Transverse colon (tissue), 4 donors: ENCODE measurements at regions not wholly inside any gene's neighbourhood (a gene's known extent, or its start where the extent isn't known, plus 50 kb on each side); places are given as distances from the start of the nearest gene placed in this dataset.

Experiments
- DNase-seq: peaks from one replicate; pipeline ENCODE4 v3.0.0-alpha.2; 2019
- H3K27ac ChIP-seq, 4 donors: fragments of 200-600 bp; sonication (generic); 2 replicates each; pipeline ENCODE4 v1.5.1; 2016 to 2018; ENCODE audit warnings: inconsistent platforms in 4 of 4
- H3K27me3 ChIP-seq: fragments of 200-600 bp; sonication (generic); 2 replicates; pipeline ENCODE4 v1.5.1; 2017; ENCODE audit warnings: inconsistent platforms
- H3K36me3 ChIP-seq, 4 donors: fragments of 200-600 bp; sonication (generic); 2 replicates each; pipeline ENCODE4 v1.5.1; 2017 to 2019; ENCODE audit warnings: inconsistent platforms in 4 of 4
- H3K4me1 ChIP-seq, 4 donors: fragments of 200-600 bp; sonication (generic); 2 replicates each; pipeline ENCODE4 v1.5.1; 2017 to 2020; ENCODE audit warnings: inconsistent platforms in 4 of 4
- H3K4me3 ChIP-seq, 4 donors: fragments of 200-600 bp; sonication (generic); 1 replicate in 1 of 4; 2 replicates in 3 of 4; pipeline versions ENCODE4 v1.5.1 to v1.6.1; 2017 to 2019; ENCODE audit warnings: inconsistent platforms in 4 of 4
- H3K9me3 ChIP-seq, 2 donors: fragments of 200-600 bp; sonication (generic); 2 replicates each; pipeline ENCODE4 v1.5.1; 2017 to 2019; ENCODE audit warnings: inconsistent platforms in 2 of 2
- CTCF ChIP-seq, 5 experiments: fragments of 200-600 bp in 3 of 5; fragments of 450-650 bp in 2 of 5; sonication (generic) in 3 of 5; IDR thresholded peaks; 1 replicate in 2 of 5; 2 replicates in 3 of 5; pipeline ENCODE4 v1.5.1; 2016 to 2017; ENCODE audit warnings: antibody characterized with exemption in 5 of 5, inconsistent platforms in 3 of 5, mild to moderate bottlenecking in 2 of 5, moderate library complexity in 1 of 5
- EP300 ChIP-seq: sonication (generic); formaldehyde crosslinking; IDR thresholded peaks from one replicate; pipeline ENCODE4 v1.6.1; 2017; ENCODE audit warnings: antibody characterized with exemption, low read depth
- POLR2A ChIP-seq: fragments of 450-650 bp; IDR thresholded peaks from one replicate; pipeline ENCODE4 v1.6.1; 2016; ENCODE audit warnings: antibody characterized with exemption, mild to moderate bottlenecking, moderate library complexity
- POLR2AphosphoS5 ChIP-seq, 3 donors: sonication (generic); formaldehyde crosslinking; IDR thresholded peaks; one replicate each; pipeline ENCODE4 v1.6.1; 2016; ENCODE audit warnings: antibody characterized with exemption in 3 of 3
- WGBS, 2 donors: methylation state at CpG; one replicate each; pipeline ENCODE4 v1.1.5; 2018; ENCODE audit warnings: low coverage in 1 of 2; 5-methylcytosine and 5-hydroxymethylcytosine counted together
- in situ Hi-C, 4 donors: fragments of 200-750 bp; cut with MboI; loops; one replicate each; pipeline versions ENCODE4 v1.15.0 to v1.15.1; 2017; ENCODE audit warnings: low sequenced_read_pairs in 3 of 4, low pct_ligation_motif_present in 1 of 4, low pct_unique_long_range_greater_than_20kb in 1 of 4
- intact Hi-C: fragments of 100-400 bp; cut with DNase I; formaldehyde crosslinking; loops from one replicate; pipeline ENCODE4 v1.15.1; 2023; ENCODE audit warnings: low total_unique reads

- intact Hi-C loops (no loop called here), in situ Hi-C loops (loop anchor here in 1 of 4 donors (25.0 kb wide), 1 partner anchor 365 kb away; no protein-coding TSS in a partner anchor)
- H3K27ac ChIP-seq = peak overlapping the region in 1 of 4 donors; percentile 83
- peaks cover 12 to 39% (median 19%) of the 10 kb centered on the region in 4 donors for H3K4me1 ChIP-seq
- no peak overlapping the region for H3K4me3 ChIP-seq
- peaks cover 13% of the 10 kb centered on the region for H3K27me3 ChIP-seq
- WGBS, 2 donors = 58 to 69% methylated on average over 3 to 6 of the region's 6 CpGs
- no peak for DNase-seq
- H3K9me3 ChIP-seq = no peaks in the 10 kb centered on the region
- no peak for TF ChIP-seq POLR2A
- H3K36me3 ChIP-seq = no peaks in the 10 kb centered on the region
These were observed 70.9 kb upstream of the ACOT11 start for GRCh38 chr1:54477153-54477561.

- intact Hi-C loops = no loop called here
- WGBS, 2 donors = 63 to 88% methylated on average over 1 to 4 of the region's 4 CpGs
- Histone ChIP-seq H3K4me3 (no peak overlapping the region), H3K27ac (peak overlapping the region in 1 of 4 donors; percentile 83), H3K36me3 (no peaks in the 10 kb centered on the region), H3K4me1 (peaks cover 9 to 36% (median 17%) of the 10 kb centered on the region in 4 donors), H3K9me3 (no peaks in the 10 kb centered on the region), H3K27me3 (peaks cover 13% of the 10 kb centered on the region)
- no peak for DNase-seq
- in situ Hi-C loops = loop anchor here in 1 of 4 donors (25.0 kb wide), 1 partner anchor 364 kb away; no protein-coding TSS in a partner anchor
- TF ChIP-seq POLR2AphosphoS5 (IDR thresholded peaks at IDR 0.05) (no peak), CTCF (IDR thresholded peaks at IDR 0.05) (no peak), POLR2A (no peak), EP300 (no peak)
These were observed 70.4 kb upstream of the SSBP3 start for GRCh38 chr1:54476530-54477109.

- Histone ChIP-seq H3K27me3 (peaks cover 13% of the 10 kb centered on the region), H3K9me3 (no peaks in the 10 kb centered on the region), H3K4me1 (peaks cover 4 to 30% (median 15%) of the 10 kb centered on the region in 4 donors), H3K36me3 (no peaks in the 10 kb centered on the region), H3K4me3 (no peak overlapping the region), H3K27ac (peak overlapping the region in 3 of 4 donors; percentile 4 to 83 (median 34))
- TF ChIP-seq CTCF (IDR thresholded peaks at IDR 0.05) = no peak
- TF ChIP-seq POLR2A = no peak
- TF ChIP-seq POLR2AphosphoS5 (IDR thresholded peaks at IDR 0.05) = no peak
- no peak for TF ChIP-seq EP300
- no peak for DNase-seq
- WGBS, 2 donors = 47 to 67% methylated on average over 3 to 10 of the region's 10 CpGs
- intact Hi-C loops (no loop called here), in situ Hi-C loops (loop anchor here in 1 of 4 donors (25.0 kb wide), 1 partner anchor 364 kb away; no protein-coding TSS in a partner anchor)
These were observed 69.8 kb upstream of the SSBP3 start for GRCh38 chr1:54475946-54476516.

GRCh38 chr1:54475357-54475881 lies 69.2 kb upstream of the SSBP3 start:
- no peak for DNase-seq
- H3K27ac ChIP-seq = peak overlapping the region in 3 of 4 donors; percentile 14 to 83 (median 34)
- H3K4me3 ChIP-seq = peak overlapping the region in 2 of 4 donors; percentile 46 to 52
- in situ Hi-C loops (loop anchor here in 1 of 4 donors (25.0 kb wide), 1 partner anchor 363 kb away; no protein-coding TSS in a partner anchor), intact Hi-C loops (no loop called here)
- no peaks in the 10 kb centered on the region for H3K36me3 ChIP-seq
- peaks cover 13% of the 10 kb centered on the region for H3K27me3 ChIP-seq
- peaks cover 3 to 24% (median 15%) of the 10 kb centered on the region in 4 donors for H3K4me1 ChIP-seq
- no peak for TF ChIP-seq POLR2A
- no peak for TF ChIP-seq POLR2AphosphoS5 (IDR thresholded peaks at IDR 0.05)
- TF ChIP-seq EP300 = no peak
- TF ChIP-seq CTCF (IDR thresholded peaks at IDR 0.05) = no peak
- 0 to 50% methylated on average over 1 to 21 of the region's 21 CpGs for WGBS, 2 donors
- no peaks in the 10 kb centered on the region for H3K9me3 ChIP-seq
